ENCODE measurements at regions not wholly inside any gene's neighbourhood (a gene's known extent, or its start where the extent isn't known, plus 50 kb on each side); places are given as distances from the start of the nearest gene placed in this dataset.
A peak's percentile ranks its signal among the peaks of the same experiment; 100 is the strongest.

- H3K27ac ChIP-seq: no peak overlapping the region
- H3K4me3 ChIP-seq: no peak overlapping the region
- H3K9me3 ChIP-seq: no peaks in the 10 kb centered on the region
- no peaks in the 10 kb centered on the region for H3K4me1 ChIP-seq
- DNase-seq: no peak
- intact Hi-C loops (cut with DNase I): no loop called here
- H3K27me3 ChIP-seq (ENCODE audit: insufficient read depth in 3 of 3, low read length in 2 of 3): no peaks in the 10 kb centered on the region
- 88 to 91% (median 90%) methylated on average over 3 of the region's 3 CpGs for WGBS, 3 donors
- H3K36me3 ChIP-seq (ENCODE audit: insufficient read depth in 1 of 2, low read depth in 1 of 2): no peaks in the 10 kb centered on the region
- ATAC-seq: no peak
- TF ChIP-seq CTCF (IDR thresholded peaks at IDR 0.05): no peak
Measured at GRCh38 chr9:26331223-26331622, 561.4 kb downstream of the CAAP1 start.

GRCh38 chr9:26329974-26330373 lies 562.6 kb downstream of the CAAP1 start:
- DNase-seq (no peak), ATAC-seq (no peak)
- Histone ChIP-seq H3K4me1 (no peaks in the 10 kb centered on the region), H3K4me3 (no peak overlapping the region), H3K27ac (no peak overlapping the region), H3K36me3 (ENCODE audit: insufficient read depth in 1 of 2, low read depth in 1 of 2) (no peaks in the 10 kb centered on the region), H3K27me3 (ENCODE audit: insufficient read depth in 3 of 3, low read length in 2 of 3) (no peaks in the 10 kb centered on the region), H3K9me3 (no peaks in the 10 kb centered on the region)
- 27 to 49% (median 33%) methylated on average over 3 of the region's 3 CpGs for WGBS, 3 donors
- no peak for TF ChIP-seq CTCF (IDR thresholded peaks at IDR 0.05)
- intact Hi-C loops (cut with DNase I): no loop called here

GRCh38 chr9:26326563-26326962 lies 566.0 kb downstream of the CAAP1 start:
- WGBS, 3 donors: 0 to 3% (median 2%) methylated on average over 3 of the region's 3 CpGs
- peak; percentile 54 for TF ChIP-seq CTCF (IDR thresholded peaks at IDR 0.05)
- Histone ChIP-seq H3K36me3 (ENCODE audit: insufficient read depth in 1 of 2, low read depth in 1 of 2) (no peaks in the 10 kb centered on the region), H3K9me3 (no peaks in the 10 kb centered on the region), H3K27me3 (ENCODE audit: insufficient read depth in 3 of 3, low read length in 2 of 3) (no peaks in the 10 kb centered on the region), H3K27ac (no peak overlapping the region), H3K4me3 (no peak overlapping the region), H3K4me1 (no peaks in the 10 kb centered on the region)
- intact Hi-C loops (cut with DNase I): no loop called here
- no peak for ATAC-seq
- no peak for DNase-seq

GRCh38 chr9:26325444-26325829 lies 567.2 kb downstream of the CAAP1 start:
- TF ChIP-seq CTCF (IDR thresholded peaks at IDR 0.05): no peak
- ATAC-seq (no peak), DNase-seq (no peak)
- no peaks in the 10 kb centered on the region for H3K36me3 ChIP-seq (ENCODE audit: insufficient read depth in 1 of 2, low read depth in 1 of 2)
- no peak overlapping the region for H3K27ac ChIP-seq
- no peaks in the 10 kb centered on the region for H3K4me1 ChIP-seq
- no peaks in the 10 kb centered on the region for H3K27me3 ChIP-seq (ENCODE audit: insufficient read depth in 3 of 3, low read length in 2 of 3)
- intact Hi-C loops (cut with DNase I): no loop called here
- no peaks in the 10 kb centered on the region for H3K9me3 ChIP-seq
- no peak overlapping the region for H3K4me3 ChIP-seq

GRCh38 chr9:26324786-26325443 lies 567.7 kb downstream of the CAAP1 start:
- DNase-seq: no peak
- Histone ChIP-seq H3K4me3 (no peak overlapping the region), H3K36me3 (ENCODE audit: insufficient read depth in 1 of 2, low read depth in 1 of 2) (no peaks in the 10 kb centered on the region), H3K27me3 (ENCODE audit: insufficient read depth in 3 of 3, low read length in 2 of 3) (no peaks in the 10 kb centered on the region), H3K9me3 (no peaks in the 10 kb centered on the region), H3K27ac (no peak overlapping the region), H3K4me1 (no peaks in the 10 kb centered on the region)
- peak in 1 of 4 donors; percentile 13 for ATAC-seq
- intact Hi-C loops (cut with DNase I): no loop called here
- TF ChIP-seq CTCF (IDR thresholded peaks at IDR 0.05): no peak
- WGBS, 3 donors: 22 to 37% (median 26%) methylated on average over 10 of the region's 10 CpGs

All from psoas muscle (tissue), 7 donors.